22Rv1 (cell line): ENCODE measurements at regions not wholly inside any gene's neighbourhood (a gene's known extent, or its start where the extent isn't known, plus 50 kb on each side); places are given as distances from the start of the nearest gene placed in this dataset.

Experiments
- ZFX ChIP-seq: fragments of 450-650 bp; IDR thresholded peaks from 2 replicates; pipeline ENCODE4 v1.6.1; 2017; ENCODE audit warnings: antibody characterized with exemption, borderline replicate concordance
- TF ChIP-seq, protein P1 (sequence below): fragments of 450-650 bp; IDR thresholded peaks from 2 replicates; pipeline ENCODE4 v1.5.1; 2017; ENCODE audit warnings: mild to moderate bottlenecking

DNA sequence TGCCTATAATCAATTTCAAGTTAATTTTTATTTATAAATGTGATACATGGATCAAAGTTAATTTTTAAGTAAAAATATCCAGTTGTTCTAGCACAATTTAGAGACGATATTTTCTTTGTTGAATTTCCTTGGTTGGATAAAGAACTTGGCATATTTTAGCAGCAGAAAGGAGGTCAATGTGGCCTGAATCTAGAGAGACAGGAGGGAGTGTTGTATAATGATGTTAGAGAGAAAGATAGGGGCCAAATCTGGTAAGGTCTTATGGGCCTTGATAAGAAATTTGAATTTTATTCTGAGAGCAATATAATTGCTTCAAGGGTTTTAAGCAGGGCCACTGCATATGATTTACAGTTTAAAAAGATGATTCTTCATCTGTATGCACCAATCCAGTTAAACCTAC is 79.4 kb upstream of the OGFRL1 start:
- TF ChIP-seq, protein P1, sequence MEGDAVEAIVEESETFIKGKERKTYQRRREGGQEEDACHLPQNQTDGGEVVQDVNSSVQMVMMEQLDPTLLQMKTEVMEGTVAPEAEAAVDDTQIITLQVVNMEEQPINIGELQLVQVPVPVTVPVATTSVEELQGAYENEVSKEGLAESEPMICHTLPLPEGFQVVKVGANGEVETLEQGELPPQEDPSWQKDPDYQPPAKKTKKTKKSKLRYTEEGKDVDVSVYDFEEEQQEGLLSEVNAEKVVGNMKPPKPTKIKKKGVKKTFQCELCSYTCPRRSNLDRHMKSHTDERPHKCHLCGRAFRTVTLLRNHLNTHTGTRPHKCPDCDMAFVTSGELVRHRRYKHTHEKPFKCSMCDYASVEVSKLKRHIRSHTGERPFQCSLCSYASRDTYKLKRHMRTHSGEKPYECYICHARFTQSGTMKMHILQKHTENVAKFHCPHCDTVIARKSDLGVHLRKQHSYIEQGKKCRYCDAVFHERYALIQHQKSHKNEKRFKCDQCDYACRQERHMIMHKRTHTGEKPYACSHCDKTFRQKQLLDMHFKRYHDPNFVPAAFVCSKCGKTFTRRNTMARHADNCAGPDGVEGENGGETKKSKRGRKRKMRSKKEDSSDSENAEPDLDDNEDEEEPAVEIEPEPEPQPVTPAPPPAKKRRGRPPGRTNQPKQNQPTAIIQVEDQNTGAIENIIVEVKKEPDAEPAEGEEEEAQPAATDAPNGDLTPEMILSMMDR = no peak
- TF ChIP-seq ZFX = no peak
